GM12874 (cell line): ENCODE measurements at regions not wholly inside any gene's neighbourhood (a gene's known extent, or its start where the extent isn't known, plus 50 kb on each side); places are given as distances from the start of the nearest gene placed in this dataset.

Experiments used
- TF ChIP-seq, protein P1 (sequence below): IDR thresholded peaks from 2 replicates; pipeline ENCODE4 v1.5.1; 2011; ENCODE audit warnings: low read depth, mild to moderate bottlenecking, control low read depth, low read length, moderate library complexity; ENCODE audit not compliant: insufficient read depth

DNA sequence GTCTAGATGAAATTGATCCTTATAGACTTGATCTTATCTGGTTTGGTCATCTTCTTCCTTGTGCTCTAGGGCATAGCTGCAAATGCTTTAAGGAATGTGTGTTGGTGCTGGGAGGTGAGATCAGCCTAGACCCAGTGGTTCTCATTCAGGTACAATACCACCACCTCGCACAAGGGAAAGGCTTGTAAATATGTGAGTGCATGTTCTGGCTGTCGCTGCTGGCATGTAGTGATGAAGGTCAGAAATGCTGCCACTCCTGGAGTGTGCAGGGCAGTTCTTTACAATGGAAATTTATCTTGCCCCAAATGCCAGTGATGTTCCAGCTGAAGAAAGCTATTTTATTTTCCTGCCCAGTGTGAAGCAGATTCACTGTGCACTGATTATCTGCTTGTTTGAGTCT lies 900.9 kb downstream of the QKI start:
- TF ChIP-seq, protein P1, sequence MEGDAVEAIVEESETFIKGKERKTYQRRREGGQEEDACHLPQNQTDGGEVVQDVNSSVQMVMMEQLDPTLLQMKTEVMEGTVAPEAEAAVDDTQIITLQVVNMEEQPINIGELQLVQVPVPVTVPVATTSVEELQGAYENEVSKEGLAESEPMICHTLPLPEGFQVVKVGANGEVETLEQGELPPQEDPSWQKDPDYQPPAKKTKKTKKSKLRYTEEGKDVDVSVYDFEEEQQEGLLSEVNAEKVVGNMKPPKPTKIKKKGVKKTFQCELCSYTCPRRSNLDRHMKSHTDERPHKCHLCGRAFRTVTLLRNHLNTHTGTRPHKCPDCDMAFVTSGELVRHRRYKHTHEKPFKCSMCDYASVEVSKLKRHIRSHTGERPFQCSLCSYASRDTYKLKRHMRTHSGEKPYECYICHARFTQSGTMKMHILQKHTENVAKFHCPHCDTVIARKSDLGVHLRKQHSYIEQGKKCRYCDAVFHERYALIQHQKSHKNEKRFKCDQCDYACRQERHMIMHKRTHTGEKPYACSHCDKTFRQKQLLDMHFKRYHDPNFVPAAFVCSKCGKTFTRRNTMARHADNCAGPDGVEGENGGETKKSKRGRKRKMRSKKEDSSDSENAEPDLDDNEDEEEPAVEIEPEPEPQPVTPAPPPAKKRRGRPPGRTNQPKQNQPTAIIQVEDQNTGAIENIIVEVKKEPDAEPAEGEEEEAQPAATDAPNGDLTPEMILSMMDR: no peak

DNA sequence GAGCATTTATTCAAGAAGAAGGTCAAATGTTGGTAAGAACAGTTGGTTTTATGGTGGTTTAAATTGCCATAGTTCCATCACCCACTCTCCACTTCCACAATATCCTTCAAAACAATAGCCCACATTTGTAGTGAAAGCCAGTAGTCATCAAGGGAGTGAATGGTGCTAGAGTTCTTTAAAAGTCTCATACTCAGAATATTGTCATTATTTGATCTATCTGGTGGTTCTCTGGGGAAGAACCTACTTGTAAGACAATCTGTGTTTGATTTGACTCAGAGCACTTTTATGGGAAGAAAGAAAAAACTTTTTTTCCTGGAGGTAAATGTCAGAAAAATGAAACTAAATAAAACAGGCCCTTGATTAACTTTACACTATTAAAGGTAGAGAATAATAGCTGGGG lies 893.8 kb downstream of the QKI start:
- TF ChIP-seq, protein P1: no peak

DNA sequence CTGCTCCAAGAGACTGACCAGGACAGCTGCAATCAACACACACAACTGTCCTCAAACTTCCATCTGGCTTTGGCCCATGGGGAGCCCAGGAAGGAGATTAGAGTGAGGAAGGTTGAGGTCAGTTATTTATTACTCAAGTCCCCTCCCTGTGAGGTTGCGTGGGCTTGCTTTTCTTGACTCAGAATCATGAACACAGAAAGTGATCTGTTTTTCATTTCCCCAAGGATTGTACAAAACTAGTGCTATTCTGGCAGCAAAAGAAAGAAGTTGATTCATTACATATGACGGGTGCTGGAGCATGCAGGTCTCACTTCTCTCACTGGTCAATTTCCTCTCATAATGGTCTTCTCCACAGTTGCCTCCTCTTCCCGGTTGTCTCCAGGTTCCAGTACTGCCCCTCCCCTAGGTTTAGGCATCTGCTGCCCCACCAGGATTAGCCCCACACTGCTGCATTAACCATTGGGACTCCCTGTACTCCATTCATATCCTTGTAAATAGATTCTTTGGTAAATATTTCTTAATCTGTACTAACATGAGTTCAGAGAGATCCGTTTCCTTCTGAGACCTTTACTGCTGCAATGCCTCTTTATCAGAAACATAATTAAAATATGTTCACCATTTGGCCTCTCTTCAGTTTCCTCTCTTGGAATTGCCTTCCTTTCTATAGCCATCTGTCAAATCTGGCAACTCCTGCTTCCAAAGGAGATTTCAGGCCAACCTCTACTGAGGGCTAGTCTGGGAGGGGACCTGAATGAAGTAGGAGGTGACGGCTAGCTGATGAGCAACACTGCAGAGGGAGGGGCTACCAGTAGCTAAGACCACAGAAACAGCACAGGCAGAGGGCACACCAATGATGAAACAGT lies 888.8 kb downstream of the QKI start:
- TF ChIP-seq, protein P1: no peak

DNA sequence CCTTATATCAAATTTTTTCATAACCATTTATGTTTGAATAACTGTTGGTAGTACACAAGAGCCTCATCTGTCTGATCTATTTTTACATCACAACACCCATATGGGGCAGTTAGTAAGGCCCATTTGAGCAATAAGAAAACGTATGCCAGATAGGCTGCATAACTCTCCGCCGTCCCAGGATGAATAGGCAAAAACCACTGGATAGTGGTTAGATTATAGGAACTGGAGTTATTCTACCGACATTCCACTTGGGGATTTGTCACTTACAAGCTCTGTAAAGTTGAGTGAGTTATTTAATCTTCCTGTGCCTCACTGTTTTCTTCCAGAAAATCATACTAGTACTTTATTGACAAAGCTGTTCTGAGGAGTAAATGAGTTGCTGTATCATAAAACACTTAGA lies 881.9 kb downstream of the QKI start:
- TF ChIP-seq, protein P1: no peak

DNA sequence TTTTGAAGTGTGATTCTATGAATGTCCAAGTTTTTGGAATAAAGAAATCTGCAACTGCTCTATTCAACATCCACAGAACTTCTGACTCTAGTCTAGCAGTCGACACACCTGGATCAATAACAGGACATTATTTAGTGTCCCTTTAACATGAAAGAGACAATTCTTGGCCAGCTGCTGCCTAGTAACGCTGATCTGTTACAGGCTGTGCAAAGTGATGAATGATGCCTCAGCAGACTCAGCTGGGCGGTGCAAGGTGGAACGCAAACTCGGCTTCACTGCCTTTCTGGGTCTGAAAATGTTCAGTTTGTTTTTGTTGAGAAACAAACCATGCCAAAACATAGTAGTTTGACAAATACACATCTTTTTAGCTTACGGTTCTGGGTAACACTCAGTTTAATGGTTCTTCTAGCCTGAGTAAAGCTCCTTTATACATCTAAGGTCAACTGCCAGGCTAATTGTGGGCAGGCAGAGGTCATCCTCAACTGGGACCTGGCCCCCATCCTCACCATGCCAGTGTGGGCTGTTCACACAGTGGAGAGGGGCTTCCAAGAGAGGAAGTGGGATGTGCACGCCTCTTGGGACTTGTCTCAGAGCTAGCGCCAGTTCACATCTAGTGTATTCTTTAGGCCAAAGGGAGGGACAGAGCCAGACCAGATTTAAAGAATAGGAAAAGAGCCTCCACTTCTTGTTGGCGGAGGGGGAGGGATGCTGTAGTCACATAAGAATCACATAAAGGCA lies 879.7 kb downstream of the QKI start:
- TF ChIP-seq, protein P1: no peak

DNA sequence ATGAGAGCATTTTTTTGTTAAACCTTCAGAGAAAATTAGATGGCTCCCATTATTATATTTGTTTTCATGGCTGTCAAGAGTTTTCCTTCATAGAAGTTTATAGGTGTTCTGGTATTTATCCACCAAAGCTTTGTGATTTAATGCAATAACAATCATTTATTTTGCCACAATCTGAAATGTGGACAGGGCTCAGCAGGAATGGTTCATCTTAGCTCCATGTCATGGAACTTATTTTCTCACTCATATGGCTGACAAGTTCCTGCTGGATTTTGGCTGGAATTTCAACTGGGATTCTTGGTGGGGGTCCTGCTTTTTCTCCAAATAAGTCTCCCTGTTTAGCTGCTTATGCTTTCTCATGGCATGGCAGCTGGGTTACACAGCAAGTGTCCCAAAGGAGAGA lies 876.7 kb downstream of the QKI start:
- TF ChIP-seq, protein P1: no peak

DNA sequence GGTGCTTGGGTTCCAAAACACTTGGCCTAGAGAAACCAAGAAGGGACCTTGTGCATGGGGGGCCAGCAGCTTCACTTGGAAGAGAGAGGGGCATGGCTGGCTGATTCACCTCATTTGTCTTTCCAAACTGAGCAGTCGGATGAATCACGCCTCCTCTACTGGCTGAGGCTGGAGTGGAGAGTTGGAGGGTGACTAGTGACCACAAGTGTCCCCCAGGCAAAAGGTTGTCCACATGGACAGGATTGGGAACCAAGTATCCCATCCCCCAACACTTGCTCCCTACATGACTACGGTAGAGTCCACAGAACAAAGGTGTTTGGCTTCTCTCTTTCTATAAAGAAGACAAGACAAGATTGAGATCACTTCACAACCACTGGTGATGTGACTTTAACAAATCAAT lies 875.6 kb downstream of the QKI start:
- TF ChIP-seq, protein P1: no peak
